HEK293 (cell line): ENCODE measurements at regions not wholly inside any gene's neighbourhood (a gene's known extent, or its start where the extent isn't known, plus 50 kb on each side); places are given as distances from the start of the nearest gene placed in this dataset.
A peak's percentile ranks its signal among the peaks of the same experiment; 100 is the strongest.

Experiments used
- CTCF ChIA-PET: fragments of 350-600 bp; formaldehyde crosslinking; extraction: SDS; loops from one replicate; lab custom pipeline; 2021; ENCODE audit warnings: antibody characterized with exemption; lab: Yijun Ruan, JAX
- POLR2A ChIA-PET: fragments of 300-600 bp; formaldehyde crosslinking; extraction: SDS; loops from one replicate; lab custom pipeline; 2020; ENCODE audit warnings: antibody characterized with exemption, inconsistent platforms; lab: Yijun Ruan, JAX
- H3K27ac ChIP-seq: fragments of 200-500 bp; sonication (Bioruptor generic); 2 replicates; pipeline ENCODE4 v1.5.1; 2014; ENCODE audit warnings: low read depth, low read length, control low read depth, inconsistent platforms; ENCODE audit errors: extremely low read depth
- H3K36me3 ChIP-seq, 2 experiments: fragments of 200-500 bp in 1 of 2; sonication (Bioruptor generic) in 1 of 2; 1 replicate in 1 of 2; 2 replicates in 1 of 2; pipeline ENCODE4 v1.5.1; 2014 to 2017; ENCODE audit warnings: inconsistent platforms in 2 of 2, low read length in 2 of 2; ENCODE audit not compliant: control insufficient read depth in 2 of 2, insufficient read depth in 1 of 2
- H3K4me1 ChIP-seq: fragments of 200-500 bp; sonication (Bioruptor generic); 2 replicates; pipeline ENCODE4 v1.5.1; 2014; ENCODE audit warnings: mild to moderate bottlenecking, low read length, inconsistent platforms; ENCODE audit not compliant: control insufficient read depth, insufficient read depth
- H3K4me3 ChIP-seq: 2 replicates; pipeline ENCODE4 v1.5.1; 2011; ENCODE audit warnings: low read depth, mild to moderate bottlenecking, control low read depth, low read length, moderate library complexity
- H3K9me3 ChIP-seq: fragments of 200-500 bp; sonication (Bioruptor generic); 2 replicates; pipeline ENCODE4 v1.5.1; 2014; ENCODE audit warnings: low read depth, low read length, inconsistent platforms; ENCODE audit not compliant: control insufficient read depth, insufficient read depth
- GLI2 ChIP-seq: fragments of 450-650 bp; formaldehyde crosslinking; IDR thresholded peaks from 2 replicates; pipeline ENCODE4; 2017; ENCODE audit warnings: missing biosample characterization, missing genetic modification characterization, low read depth, borderline replicate concordance
- GLI4 ChIP-seq: fragments of 450-650 bp; formaldehyde crosslinking; IDR thresholded peaks from 2 replicates; pipeline ENCODE4 v1.5.1; 2016; ENCODE audit warnings: missing biosample characterization, missing genetic modification characterization
- HOXC10 ChIP-seq: sonication (generic); formaldehyde crosslinking; IDR thresholded peaks from 2 replicates; pipeline ENCODE4 v1.8.1; 2023; ENCODE audit warnings: mild to moderate bottlenecking, missing genetic modification reagents
- IKZF3 ChIP-seq: fragments of 450-650 bp; IDR thresholded peaks from 2 replicates; pipeline ENCODE4 v1.5.0; 2018; ENCODE audit warnings: missing biosample characterization, mild to moderate bottlenecking, missing genetic modification characterization, moderate library complexity
- KLF10 ChIP-seq: fragments of 450-650 bp; IDR thresholded peaks from 2 replicates; pipeline ENCODE4 v1.5.1; 2018; ENCODE audit warnings: missing biosample characterization, mild to moderate bottlenecking, missing genetic modification characterization
- KLF16 ChIP-seq: fragments of 450-650 bp; formaldehyde crosslinking; IDR thresholded peaks from 2 replicates; pipeline ENCODE4 v1.5.1; 2017; ENCODE audit warnings: missing biosample characterization, missing genetic modification characterization
- KLF9 ChIP-seq: fragments of 450-650 bp; formaldehyde crosslinking; IDR thresholded peaks from 2 replicates; pipeline ENCODE4 v1.5.1; 2016; ENCODE audit warnings: missing biosample characterization, missing genetic modification characterization, low read depth
- PRDM1 ChIP-seq: fragments of 450-650 bp; formaldehyde crosslinking; IDR thresholded peaks from 2 replicates; pipeline ENCODE4; 2016; ENCODE audit warnings: missing biosample characterization, missing genetic modification characterization
- ZBTB26 ChIP-seq: fragments of 450-650 bp; formaldehyde crosslinking; optimal IDR thresholded peaks from 2 replicates; pipeline ENCODE3; 2016; ENCODE audit warnings: missing biosample characterization, mild to moderate bottlenecking, missing genetic modification characterization
- ZBTB48 ChIP-seq: fragments of 450-650 bp; formaldehyde crosslinking; IDR thresholded peaks from 2 replicates; pipeline ENCODE4 v1.5.1; 2016; ENCODE audit warnings: missing biosample characterization, missing genetic modification characterization
- ZBTB8A ChIP-seq: fragments of 450-650 bp; formaldehyde crosslinking; IDR thresholded peaks from 2 replicates; pipeline ENCODE4 v1.5.1; 2016; ENCODE audit warnings: missing biosample characterization, missing genetic modification characterization
- ZFP41 ChIP-seq: fragments of 450-650 bp; formaldehyde crosslinking; IDR thresholded peaks from 2 replicates; pipeline ENCODE4 v1.5.1; 2016; ENCODE audit warnings: missing biosample characterization, missing genetic modification characterization, borderline replicate concordance
- ZNF10 ChIP-seq: fragments of 450-650 bp; formaldehyde crosslinking; IDR thresholded peaks from 2 replicates; pipeline ENCODE4 v1.5.1; 2017; ENCODE audit warnings: missing biosample characterization, missing genetic modification characterization
- ZNF112 ChIP-seq: fragments of 450-650 bp; formaldehyde crosslinking; IDR thresholded peaks from 2 replicates; pipeline ENCODE4 v1.5.0; 2017; ENCODE audit warnings: missing biosample characterization, missing genetic modification characterization
- ZNF132 ChIP-seq: fragments of 450-650 bp; formaldehyde crosslinking; IDR thresholded peaks from 2 replicates; pipeline ENCODE4 v1.5.1; 2017; ENCODE audit warnings: missing biosample characterization, missing genetic modification characterization, borderline replicate concordance
- ZNF140 ChIP-seq: fragments of 450-650 bp; formaldehyde crosslinking; IDR thresholded peaks from 2 replicates; pipeline ENCODE4 v1.5.1; 2016; ENCODE audit warnings: missing biosample characterization, missing genetic modification characterization
- ZNF146 ChIP-seq: fragments of 450-650 bp; formaldehyde crosslinking; IDR thresholded peaks from 2 replicates; pipeline ENCODE4 v1.5.1; 2016; ENCODE audit warnings: missing biosample characterization, missing genetic modification characterization
- ZNF18 ChIP-seq: fragments of 450-650 bp; formaldehyde crosslinking; IDR thresholded peaks from 2 replicates; pipeline ENCODE4 v1.5.1; 2016; ENCODE audit warnings: missing biosample characterization, missing genetic modification characterization
- ZNF2 ChIP-seq: fragments of 450-650 bp; formaldehyde crosslinking; IDR thresholded peaks from 2 replicates; pipeline ENCODE4 v1.5.1; 2016; ENCODE audit warnings: missing biosample characterization, missing genetic modification characterization
- ZNF221 ChIP-seq: fragments of 450-650 bp; formaldehyde crosslinking; IDR thresholded peaks from 2 replicates; pipeline ENCODE4 v1.5.1; 2017; ENCODE audit warnings: missing biosample characterization, missing genetic modification characterization, borderline replicate concordance
- ZNF239 ChIP-seq: fragments of 450-650 bp; formaldehyde crosslinking; IDR thresholded peaks from 2 replicates; pipeline ENCODE4 v1.5.1; 2016; ENCODE audit warnings: missing biosample characterization, missing genetic modification characterization
- ZNF311 ChIP-seq: fragments of 450-650 bp; formaldehyde crosslinking; IDR thresholded peaks from 2 replicates; pipeline ENCODE4 v1.5.1; 2017; ENCODE audit warnings: missing biosample characterization, missing genetic modification characterization, borderline replicate concordance
- ZNF366 ChIP-seq: fragments of 450-650 bp; formaldehyde crosslinking; conservative IDR thresholded peaks from 2 replicates; pipeline ENCODE4 v1.5.1; 2016; ENCODE audit warnings: missing biosample characterization, missing genetic modification characterization
- ZNF433 ChIP-seq: fragments of 450-650 bp; formaldehyde crosslinking; IDR thresholded peaks from 2 replicates; pipeline ENCODE4 v1.5.1; 2016; ENCODE audit warnings: missing biosample characterization, missing genetic modification characterization, low read depth
- ZNF514 ChIP-seq: fragments of 450-650 bp; formaldehyde crosslinking; IDR thresholded peaks from 2 replicates; pipeline ENCODE4 v1.5.1; 2016; ENCODE audit warnings: missing biosample characterization, missing genetic modification characterization
- ZNF560 ChIP-seq: fragments of 450-650 bp; formaldehyde crosslinking; IDR thresholded peaks from 2 replicates; pipeline ENCODE4 v1.5.1; 2017; ENCODE audit warnings: missing biosample characterization, missing genetic modification characterization, borderline replicate concordance
- ZNF768 ChIP-seq: fragments of 450-650 bp; formaldehyde crosslinking; IDR thresholded peaks from 2 replicates; pipeline ENCODE4 v1.5.1; 2018; ENCODE audit warnings: missing biosample characterization, mild to moderate bottlenecking, missing genetic modification characterization
- ZSCAN30 ChIP-seq: fragments of 450-650 bp; IDR thresholded peaks from 2 replicates; pipeline ENCODE4 v1.5.1; 2018; ENCODE audit warnings: missing biosample characterization, mild to moderate bottlenecking, missing genetic modification characterization, moderate library complexity
- TF ChIP-seq, protein P1 (sequence below): fragments of 450-650 bp; formaldehyde crosslinking; IDR thresholded peaks from 2 replicates; pipeline ENCODE4 v1.5.1; 2016; ENCODE audit warnings: missing biosample characterization, missing genetic modification characterization
- TF ChIP-seq, protein P2 (sequence below): fragments of 450-650 bp; formaldehyde crosslinking; IDR thresholded peaks from 2 replicates; pipeline ENCODE4 v1.5.0; 2017; ENCODE audit warnings: missing biosample characterization, missing genetic modification characterization, borderline replicate concordance

DNA sequence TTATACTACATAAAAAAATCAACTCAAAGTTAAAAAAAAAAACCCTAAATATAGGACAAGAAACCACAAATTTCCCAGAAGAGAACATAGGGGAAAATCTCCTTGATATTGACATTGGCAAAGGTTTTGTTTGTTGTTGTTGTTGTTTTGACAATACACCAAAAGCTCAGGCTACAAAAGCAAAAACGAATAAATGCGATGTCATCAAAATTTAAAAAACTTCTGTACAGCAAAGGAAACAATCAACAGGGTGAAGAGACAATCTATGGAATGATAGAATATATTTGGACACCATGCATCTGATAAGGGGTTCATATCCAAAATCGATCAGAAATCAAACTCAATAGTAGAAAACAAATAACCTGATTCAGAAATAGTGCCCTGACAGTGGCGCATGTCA is 65.0 kb upstream of the L3MBTL4 start:
- Histone ChIP-seq H3K4me3 (no peak overlapping the region), H3K36me3 (no peaks in the 10 kb centered on the region), H3K27ac (no peak overlapping the region), H3K4me1 (0 out of 2 replicates have a peak, but pooled peaks cover 2% of the 10 kb centered on the region), H3K9me3 (no peaks in the 10 kb centered on the region)
- CTCF ChIA-PET, result no interaction called here
- TF ChIP-seq HOXC10 (CRISPR knock-in tag) (no peak), ZBTB8A (no peak), ZBTB48 (tag by site-specific recombination) (no peak), GLI2 (tag by site-specific recombination) (no peak), ZNF146 (tag by site-specific recombination) (no peak), PRDM1 (tag by site-specific recombination) (no peak), ZBTB26 (tag by site-specific recombination) (no peak), ZNF560 (no peak), ZNF18 (no peak), ZNF768 (tag by site-specific recombination) (no peak), ZNF239 (no peak), KLF16 (no peak), ZNF132 (tag by site-specific recombination) (no peak), KLF10 (tag by site-specific recombination) (no peak), ZNF514 (tag by site-specific recombination) (no peak)
- TF ChIP-seq, protein P1, sequence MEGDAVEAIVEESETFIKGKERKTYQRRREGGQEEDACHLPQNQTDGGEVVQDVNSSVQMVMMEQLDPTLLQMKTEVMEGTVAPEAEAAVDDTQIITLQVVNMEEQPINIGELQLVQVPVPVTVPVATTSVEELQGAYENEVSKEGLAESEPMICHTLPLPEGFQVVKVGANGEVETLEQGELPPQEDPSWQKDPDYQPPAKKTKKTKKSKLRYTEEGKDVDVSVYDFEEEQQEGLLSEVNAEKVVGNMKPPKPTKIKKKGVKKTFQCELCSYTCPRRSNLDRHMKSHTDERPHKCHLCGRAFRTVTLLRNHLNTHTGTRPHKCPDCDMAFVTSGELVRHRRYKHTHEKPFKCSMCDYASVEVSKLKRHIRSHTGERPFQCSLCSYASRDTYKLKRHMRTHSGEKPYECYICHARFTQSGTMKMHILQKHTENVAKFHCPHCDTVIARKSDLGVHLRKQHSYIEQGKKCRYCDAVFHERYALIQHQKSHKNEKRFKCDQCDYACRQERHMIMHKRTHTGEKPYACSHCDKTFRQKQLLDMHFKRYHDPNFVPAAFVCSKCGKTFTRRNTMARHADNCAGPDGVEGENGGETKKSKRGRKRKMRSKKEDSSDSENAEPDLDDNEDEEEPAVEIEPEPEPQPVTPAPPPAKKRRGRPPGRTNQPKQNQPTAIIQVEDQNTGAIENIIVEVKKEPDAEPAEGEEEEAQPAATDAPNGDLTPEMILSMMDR, result no peak
- POLR2A ChIA-PET, result no interaction called here

DNA sequence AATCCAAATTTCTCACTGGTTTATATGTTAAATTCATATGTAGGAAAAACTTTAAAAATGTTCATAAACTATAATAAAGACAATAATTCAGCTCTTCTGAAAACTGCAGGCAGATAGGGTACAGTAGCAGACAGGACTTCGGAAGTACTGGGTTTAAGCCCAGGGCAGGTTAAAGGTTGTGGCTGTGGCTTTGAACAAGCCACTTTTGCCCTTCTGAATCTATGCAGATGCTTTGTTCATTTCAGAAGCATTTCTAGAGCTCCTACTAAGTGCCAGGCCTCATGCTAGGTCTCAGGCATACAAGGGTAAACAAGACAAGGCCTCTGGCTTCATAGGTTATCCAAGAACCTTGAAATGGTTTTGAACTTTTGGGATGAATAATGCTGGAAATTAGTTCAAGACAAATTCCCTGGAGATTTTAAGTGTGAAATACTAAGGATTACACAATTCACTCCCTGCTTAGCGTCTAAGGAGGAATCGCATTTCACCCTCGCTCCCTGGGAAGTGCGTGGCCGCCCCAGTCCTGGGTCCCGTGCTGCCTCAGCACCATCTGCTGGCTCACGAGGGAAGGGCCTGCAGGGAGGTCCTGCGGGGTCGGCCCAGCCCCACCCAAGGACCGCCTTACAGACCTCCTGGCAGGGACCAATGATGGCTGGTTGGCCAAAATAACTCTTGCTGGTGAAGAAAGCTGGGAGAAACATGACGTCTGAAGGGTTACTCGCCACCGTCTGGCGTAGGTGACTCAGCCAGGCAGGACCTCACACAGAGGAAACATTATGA is 67.7 kb upstream of the L3MBTL4 start:
- CTCF ChIA-PET, result interaction anchor here (0.5 to 2.9 kb wide), 36 partner anchors 10 to 1386 kb away, joined by 3 to 29 read pairs (median 3); no protein-coding TSS in a partner anchor
- POLR2A ChIA-PET, result no interaction called here
- Histone ChIP-seq H3K27ac (no peak overlapping the region), H3K4me3 (no peak overlapping the region), H3K36me3 (no peaks in the 10 kb centered on the region), H3K9me3 (no peaks in the 10 kb centered on the region), H3K4me1 (0 out of 2 replicates have a peak, but pooled peaks cover 2% of the 10 kb centered on the region)
- TF ChIP-seq ZSCAN30 (tag by site-specific recombination) (peak; percentile 70; the same call in 1 of the 2 replicates), IKZF3 (tag by site-specific recombination) (peak; percentile 80), ZNF221 (tag by site-specific recombination) (no peak), ZNF311 (no peak), KLF9 (tag by site-specific recombination) (no peak), ZNF10 (tag by site-specific recombination) (peak; percentile 68; the same call in 1 of the 2 replicates), ZFP41 (tag by site-specific recombination) (no peak), ZBTB8A (no peak), ZNF140 (tag by site-specific recombination) (no peak), GLI4 (tag by site-specific recombination) (no peak), ZNF112 (tag by site-specific recombination) (no peak), ZNF366 (tag by site-specific recombination) (no peak), ZNF2 (tag by site-specific recombination) (0 out of 2 replicates have a peak, but pooled peaks have one; percentile 31), ZNF433 (tag by site-specific recombination) (no peak)
- TF ChIP-seq, protein P2, sequence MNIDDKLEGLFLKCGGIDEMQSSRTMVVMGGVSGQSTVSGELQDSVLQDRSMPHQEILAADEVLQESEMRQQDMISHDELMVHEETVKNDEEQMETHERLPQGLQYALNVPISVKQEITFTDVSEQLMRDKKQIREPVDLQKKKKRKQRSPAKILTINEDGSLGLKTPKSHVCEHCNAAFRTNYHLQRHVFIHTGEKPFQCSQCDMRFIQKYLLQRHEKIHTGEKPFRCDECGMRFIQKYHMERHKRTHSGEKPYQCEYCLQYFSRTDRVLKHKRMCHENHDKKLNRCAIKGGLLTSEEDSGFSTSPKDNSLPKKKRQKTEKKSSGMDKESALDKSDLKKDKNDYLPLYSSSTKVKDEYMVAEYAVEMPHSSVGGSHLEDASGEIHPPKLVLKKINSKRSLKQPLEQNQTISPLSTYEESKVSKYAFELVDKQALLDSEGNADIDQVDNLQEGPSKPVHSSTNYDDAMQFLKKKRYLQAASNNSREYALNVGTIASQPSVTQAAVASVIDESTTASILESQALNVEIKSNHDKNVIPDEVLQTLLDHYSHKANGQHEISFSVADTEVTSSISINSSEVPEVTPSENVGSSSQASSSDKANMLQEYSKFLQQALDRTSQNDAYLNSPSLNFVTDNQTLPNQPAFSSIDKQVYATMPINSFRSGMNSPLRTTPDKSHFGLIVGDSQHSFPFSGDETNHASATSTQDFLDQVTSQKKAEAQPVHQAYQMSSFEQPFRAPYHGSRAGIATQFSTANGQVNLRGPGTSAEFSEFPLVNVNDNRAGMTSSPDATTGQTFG (tag by site-specific recombination), result no peak
